ENCODE measurements at regions not wholly inside any gene's neighbourhood (a gene's known extent, or its start where the extent isn't known, plus 50 kb on each side); places are given as distances from the start of the nearest gene placed in this dataset.

DNA sequence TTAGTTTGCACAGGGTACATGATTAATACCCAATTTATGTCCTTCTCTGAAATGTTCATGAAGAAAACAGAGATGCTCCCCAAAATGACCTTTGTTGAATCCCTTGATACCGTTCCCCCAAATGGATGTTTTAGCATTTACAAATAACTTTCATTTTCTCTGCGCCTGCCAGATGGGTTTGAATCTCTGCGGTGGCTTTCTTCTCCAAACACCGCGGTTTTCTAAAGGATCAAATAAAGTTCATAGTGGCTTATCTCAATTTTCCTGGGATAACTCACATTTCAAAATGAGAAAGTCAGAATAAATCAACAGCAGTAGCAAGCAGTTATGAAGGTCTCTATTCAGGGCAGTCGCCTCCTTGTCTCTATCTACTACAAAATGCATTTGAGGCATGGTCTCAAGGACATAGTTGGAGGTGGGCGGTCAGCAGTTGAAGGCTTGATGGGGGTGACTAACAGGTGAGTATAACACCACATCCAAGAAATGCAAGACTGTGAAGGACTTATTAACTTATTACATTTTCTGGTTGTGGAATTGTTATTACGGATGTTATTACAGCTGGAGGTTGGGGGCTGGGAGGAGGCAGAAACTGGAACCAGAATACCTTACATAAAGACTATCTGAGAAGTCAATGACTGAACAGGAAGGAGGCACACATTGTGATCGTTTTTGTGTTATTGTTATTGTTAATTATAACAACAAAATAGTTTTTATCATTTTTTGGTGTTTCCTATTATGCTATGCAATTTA lies 1513.3 kb downstream of the FAM181B start:
- FAIRE-seq (no peak), DNase-seq (ENCODE audit: low spot score) (no peak), ATAC-seq (no peak)
- Histone ChIP-seq H3K4me3 (replicated peaks in 1 of 3; ENCODE audit: insufficient read depth in 1 of 3, low read depth in 2 of 3, low read length in 3 of 3) (no peak overlapping the region), H3K27ac (ENCODE audit: extremely low read length, insufficient read depth, low read length) (no peak overlapping the region), H3K36me3 (replicated peaks in 1 of 2; ENCODE audit: control insufficient read depth in 1 of 2, insufficient read depth in 2 of 2, low read length in 2 of 2) (no peaks in the 10 kb centered on the region), H2AFZ (ENCODE audit: low read length) (no peak overlapping the region), H4K20me1 (ENCODE audit: insufficient read depth, low read length) (no peaks in the 10 kb centered on the region), H3K4me1 (ENCODE audit: insufficient read depth, low read length) (peaks cover 14% of the 10 kb centered on the region), H3K79me2 (ENCODE audit: insufficient read depth, low read length) (no peaks in the 10 kb centered on the region), H3K9ac (ENCODE audit: insufficient read depth, low read depth, low read length) (no peak overlapping the region), H3K9me3 (ENCODE audit: low read length) (no peaks in the 10 kb centered on the region), H3K27me3 (ENCODE audit: control insufficient read depth in 1 of 2, insufficient read depth in 2 of 2, low read length in 2 of 2) (no peaks in the 10 kb centered on the region), H3K4me2 (ENCODE audit: low read depth, low read length) (no peak overlapping the region)
- WGBS (ENCODE audit: low lambda C conversion rate) = 44% methylated on average over 9 of the region's 9 CpGs
- in situ Hi-C loops (cut with HindIII; ENCODE audit: extremely low pct_ligation_motif_present, low pct_unique_long_range_greater_than_20kb) = no loop called here
- no TSS peak for BruUV-seq (replicated peaks)
- ChIA-PET CTCF (ENCODE audit: low intra/inter-chr PET ratio, low total read pairs) (no interaction called here), POLR2A (no interaction called here)
- TF ChIP-seq RFX5 (IDR thresholded peaks at IDR 0.05; ENCODE audit: low read depth, low read length) (no peak), ZBTB42 (CRISPR knock-in tag; IDR thresholded peaks at IDR 0.05) (no peak), ZNF101 (CRISPR knock-in tag; IDR thresholded peaks at IDR 0.05; ENCODE audit: borderline replicate concordance, low read depth) (no peak), IRF2 (CRISPR knock-in tag; IDR thresholded peaks at IDR 0.05) (no peak), ZNF235 (CRISPR knock-in tag; IDR thresholded peaks at IDR 0.05; ENCODE audit: borderline replicate concordance) (no peak), CEBPG (CRISPR knock-in tag; IDR thresholded peaks at IDR 0.05) (no peak), ONECUT2 (CRISPR knock-in tag; IDR thresholded peaks at IDR 0.05) (no peak), ZNF354B (CRISPR knock-in tag; IDR thresholded peaks at IDR 0.05) (no peak), ZNF672 (CRISPR knock-in tag; IDR thresholded peaks at IDR 0.05) (no peak), ATAD3A (CRISPR knock-in tag; IDR thresholded peaks at IDR 0.05) (no peak), ZNF282 (IDR thresholded peaks at IDR 0.05; ENCODE audit: partially characterized antibody) (no peak), MYC (CRISPR knock-in tag; IDR thresholded peaks at IDR 0.05; ENCODE audit: borderline replicate concordance) (no peak)
- intact Hi-C loops (cut with micrococcal nuclease; ENCODE audit: unreplicated experiment) = no loop called here
